ENCODE measurements at regions not wholly inside any gene's neighbourhood (a gene's known extent, or its start where the extent isn't known, plus 50 kb on each side); places are given as distances from the start of the nearest gene placed in this dataset.

GRCh38 chr4:107138433-107138832 lies 102.3 kb upstream of the DKK2 start:
- TF ChIP-seq CTCF (IDR thresholded peaks at IDR 0.05; ENCODE audit: borderline replicate concordance, insufficient read depth, low read depth, low read length): no peak
- no peak overlapping the region for H3K4me3 ChIP-seq (ENCODE audit: low read depth, low read length)

GRCh38 chr4:107133965-107134653 lies 98.0 kb upstream of the DKK2 start:
- TF ChIP-seq CTCF (IDR thresholded peaks at IDR 0.05; ENCODE audit: borderline replicate concordance, insufficient read depth, low read depth, low read length): no peak
- H3K4me3 ChIP-seq (ENCODE audit: low read depth, low read length): no peak overlapping the region

- H3K4me3 ChIP-seq (ENCODE audit: low read depth, low read length): no peak overlapping the region
- no peak for TF ChIP-seq CTCF (IDR thresholded peaks at IDR 0.05; ENCODE audit: borderline replicate concordance, insufficient read depth, low read depth, low read length)
Observed at GRCh38 chr4:107131295-107131694, 95.2 kb upstream of the DKK2 start.

- no peak overlapping the region for H3K4me3 ChIP-seq (ENCODE audit: low read depth, low read length)
- no peak for TF ChIP-seq CTCF (IDR thresholded peaks at IDR 0.05; ENCODE audit: borderline replicate concordance, insufficient read depth, low read depth, low read length)
Observed at GRCh38 chr4:107130157-107130556, 94.0 kb upstream of the DKK2 start.

- H3K4me3 ChIP-seq (ENCODE audit: low read depth, low read length): no peak overlapping the region
- TF ChIP-seq CTCF (IDR thresholded peaks at IDR 0.05; ENCODE audit: borderline replicate concordance, insufficient read depth, low read depth, low read length): no peak
Observed at GRCh38 chr4:107129611-107130010, 93.5 kb upstream of the DKK2 start.

- TF ChIP-seq CTCF (IDR thresholded peaks at IDR 0.05; ENCODE audit: borderline replicate concordance, insufficient read depth, low read depth, low read length): no peak
- no peak overlapping the region for H3K4me3 ChIP-seq (ENCODE audit: low read depth, low read length)
Observed at GRCh38 chr4:107129076-107129475, 93.0 kb upstream of the DKK2 start.

- no peak overlapping the region for H3K4me3 ChIP-seq (ENCODE audit: low read depth, low read length)
- TF ChIP-seq CTCF (IDR thresholded peaks at IDR 0.05; ENCODE audit: borderline replicate concordance, insufficient read depth, low read depth, low read length): no peak
Observed at GRCh38 chr4:107128116-107128515, 92.0 kb upstream of the DKK2 start.

Measured in GM12875 (cell line).